ENCODE measurements at regions not wholly inside any gene's neighbourhood (a gene's known extent, or its start where the extent isn't known, plus 50 kb on each side); places are given as distances from the start of the nearest gene placed in this dataset.

DNA sequence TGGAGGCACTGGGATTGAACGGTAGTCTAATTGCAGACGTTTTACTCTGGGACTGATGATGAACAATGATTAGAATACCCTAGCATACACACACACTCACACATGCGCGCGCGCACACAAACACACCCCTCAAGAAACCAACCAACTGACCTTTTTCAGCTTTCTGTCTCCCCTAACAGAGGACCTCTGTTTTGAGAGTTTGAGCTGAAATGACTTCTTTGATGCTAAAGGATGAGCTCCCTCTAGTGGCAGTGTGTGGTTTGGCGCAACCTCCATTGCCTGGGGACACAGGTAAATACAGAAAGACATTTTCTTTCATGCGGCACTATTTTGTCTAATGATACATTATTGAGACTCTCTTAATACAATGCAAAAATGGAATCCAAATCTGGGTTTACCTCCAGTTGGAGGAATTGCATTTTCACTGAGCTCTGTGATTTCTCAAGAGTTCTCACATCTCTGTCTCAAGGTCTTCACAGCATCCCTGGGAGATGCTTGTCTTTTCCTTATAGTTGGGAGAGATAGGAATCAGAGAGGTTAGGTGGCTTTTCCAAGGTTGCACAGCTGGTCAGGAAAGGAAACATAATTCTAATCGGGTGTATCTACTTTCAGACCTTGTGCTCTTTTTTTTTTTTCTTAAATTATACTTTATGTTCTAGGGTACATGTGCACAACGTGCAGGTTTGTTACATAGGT, 187.5 kb downstream of the TMEM38B start:
- 30% methylated on average over 10 of the region's 10 CpGs for WGBS
- Histone ChIP-seq H3K27me3 (ENCODE audit: control insufficient read depth in 4 of 4, insufficient read depth in 4 of 4, low read length in 3 of 4) (no peaks in the 10 kb centered on the region), H3K9me3 (ENCODE audit: control insufficient read depth in 4 of 4, low read length in 3 of 4) (no peaks in the 10 kb centered on the region)

DNA sequence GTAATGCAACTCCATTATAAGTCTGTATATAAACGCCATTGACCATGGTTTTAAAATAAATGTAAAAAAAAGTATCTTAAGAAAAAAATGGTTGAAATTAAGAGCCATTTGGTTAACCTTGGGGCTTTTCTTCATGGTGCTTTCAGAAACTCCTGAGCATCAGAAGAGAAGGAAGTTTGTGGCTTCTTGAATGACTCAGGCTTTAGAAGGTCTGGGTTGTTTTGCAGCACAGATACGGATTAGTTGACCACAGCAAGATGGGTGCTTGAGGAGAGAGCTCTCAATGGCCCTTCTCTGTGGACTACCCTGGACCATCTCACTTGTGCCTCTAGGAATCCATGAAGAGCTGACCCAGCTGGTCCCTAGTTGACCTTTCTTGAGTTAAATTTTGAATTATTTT, 189.5 kb downstream of the TMEM38B start:
- H3K4me1 ChIP-seq (ENCODE audit: control insufficient read depth in 4 of 4, insufficient read depth in 4 of 4, low read length in 3 of 4), result no peaks in the 10 kb centered on the region
- no peak overlapping the region for H3K27ac ChIP-seq (ENCODE audit: low read depth in 1 of 2, low read length in 2 of 2)
- no peak for DNase-seq (ENCODE audit: low spot score)
- TF ChIP-seq, protein P1, sequence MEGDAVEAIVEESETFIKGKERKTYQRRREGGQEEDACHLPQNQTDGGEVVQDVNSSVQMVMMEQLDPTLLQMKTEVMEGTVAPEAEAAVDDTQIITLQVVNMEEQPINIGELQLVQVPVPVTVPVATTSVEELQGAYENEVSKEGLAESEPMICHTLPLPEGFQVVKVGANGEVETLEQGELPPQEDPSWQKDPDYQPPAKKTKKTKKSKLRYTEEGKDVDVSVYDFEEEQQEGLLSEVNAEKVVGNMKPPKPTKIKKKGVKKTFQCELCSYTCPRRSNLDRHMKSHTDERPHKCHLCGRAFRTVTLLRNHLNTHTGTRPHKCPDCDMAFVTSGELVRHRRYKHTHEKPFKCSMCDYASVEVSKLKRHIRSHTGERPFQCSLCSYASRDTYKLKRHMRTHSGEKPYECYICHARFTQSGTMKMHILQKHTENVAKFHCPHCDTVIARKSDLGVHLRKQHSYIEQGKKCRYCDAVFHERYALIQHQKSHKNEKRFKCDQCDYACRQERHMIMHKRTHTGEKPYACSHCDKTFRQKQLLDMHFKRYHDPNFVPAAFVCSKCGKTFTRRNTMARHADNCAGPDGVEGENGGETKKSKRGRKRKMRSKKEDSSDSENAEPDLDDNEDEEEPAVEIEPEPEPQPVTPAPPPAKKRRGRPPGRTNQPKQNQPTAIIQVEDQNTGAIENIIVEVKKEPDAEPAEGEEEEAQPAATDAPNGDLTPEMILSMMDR (IDR thresholded peaks at IDR 0.05; ENCODE audit: low read depth, low read length, missing input control), result no peak
- TF ChIP-seq JUND (IDR thresholded peaks at IDR 0.05) (no peak), TAF1 (conservative IDR thresholded peaks at IDR 0.05) (no peak), YY1 (IDR thresholded peaks at IDR 0.05) (no peak), SP1 (IDR thresholded peaks at IDR 0.05) (no peak), GABPA (IDR thresholded peaks at IDR 0.05 in 1 of 2, conservative IDR thresholded peaks at IDR 0.05 in 1 of 2) (no peak)
- TF ChIP-seq, protein P2, sequence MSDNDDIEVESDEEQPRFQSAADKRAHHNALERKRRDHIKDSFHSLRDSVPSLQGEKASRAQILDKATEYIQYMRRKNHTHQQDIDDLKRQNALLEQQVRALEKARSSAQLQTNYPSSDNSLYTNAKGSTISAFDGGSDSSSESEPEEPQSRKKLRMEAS (IDR thresholded peaks at IDR 0.05), result no peak
- WGBS, result 60% methylated on average over 2 of the region's 2 CpGs
- H3K36me3 ChIP-seq (ENCODE audit: control insufficient read depth in 4 of 4, insufficient read depth in 3 of 4, low read depth in 1 of 4, low read length in 3 of 4), result no peaks in the 10 kb centered on the region
- no peaks in the 10 kb centered on the region for H3K27me3 ChIP-seq (ENCODE audit: control insufficient read depth in 4 of 4, insufficient read depth in 4 of 4, low read length in 3 of 4)
- H3K9me3 ChIP-seq (ENCODE audit: control insufficient read depth in 4 of 4, low read length in 3 of 4), result no peaks in the 10 kb centered on the region
- H3K9ac ChIP-seq (ENCODE audit: low read depth in 1 of 2, low read length in 2 of 2), result no peak overlapping the region
- no peak overlapping the region for H3K4me3 ChIP-seq (ENCODE audit: low read depth in 1 of 3, low read length in 3 of 3)

More for the DNA sequence above, 187.5 kb downstream of the TMEM38B start:
- Histone ChIP-seq H3K4me1 (ENCODE audit: control insufficient read depth in 4 of 4, insufficient read depth in 4 of 4, low read length in 3 of 4) (no peaks in the 10 kb centered on the region), H3K36me3 (ENCODE audit: control insufficient read depth in 4 of 4, insufficient read depth in 3 of 4, low read depth in 1 of 4, low read length in 3 of 4) (no peaks in the 10 kb centered on the region), H3K27ac (ENCODE audit: low read depth in 1 of 2, low read length in 2 of 2) (no peak overlapping the region), H3K4me3 (ENCODE audit: low read depth in 1 of 3, low read length in 3 of 3) (no peak overlapping the region), H3K9ac (ENCODE audit: low read depth in 1 of 2, low read length in 2 of 2) (no peak overlapping the region)
- DNase-seq (ENCODE audit: low spot score), result peak; percentile 62
- TF ChIP-seq JUND (IDR thresholded peaks at IDR 0.05) (no peak), RAD21 (IDR thresholded peaks at IDR 0.05) (peak; percentile 74 to 84)
- TF ChIP-seq, protein P1 (IDR thresholded peaks at IDR 0.05; ENCODE audit: low read depth, low read length, missing input control), result peak; percentile 88
- TF ChIP-seq, protein P3, sequence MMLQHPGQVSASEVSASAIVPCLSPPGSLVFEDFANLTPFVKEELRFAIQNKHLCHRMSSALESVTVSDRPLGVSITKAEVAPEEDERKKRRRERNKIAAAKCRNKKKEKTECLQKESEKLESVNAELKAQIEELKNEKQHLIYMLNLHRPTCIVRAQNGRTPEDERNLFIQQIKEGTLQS (IDR thresholded peaks at IDR 0.05), result no peak

DNA sequence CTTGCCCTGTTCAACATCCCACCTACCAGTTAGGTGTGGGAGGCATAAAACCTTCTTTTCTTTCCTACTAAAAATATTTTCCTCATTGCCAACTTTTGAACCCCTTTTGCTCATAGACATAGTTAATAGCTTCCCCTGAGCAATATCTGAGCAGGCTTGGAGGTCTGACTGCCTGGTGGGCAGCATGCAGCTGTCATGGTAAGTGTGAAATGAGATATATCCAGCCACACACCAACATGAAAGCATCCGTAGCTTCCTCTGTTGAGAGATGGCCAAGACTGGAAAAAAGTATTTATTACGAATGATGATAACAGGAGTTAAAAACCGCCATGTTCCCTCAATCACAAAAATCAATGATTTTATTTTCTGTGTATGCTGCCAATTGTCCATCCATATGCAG, 190.1 kb downstream of the TMEM38B start:
- no peak overlapping the region for H3K27ac ChIP-seq (ENCODE audit: low read depth in 1 of 2, low read length in 2 of 2)
- DNase-seq (ENCODE audit: low spot score), result no peak
- H3K27me3 ChIP-seq (ENCODE audit: control insufficient read depth in 4 of 4, insufficient read depth in 4 of 4, low read length in 3 of 4), result no peaks in the 10 kb centered on the region
- no peaks in the 10 kb centered on the region for H3K9me3 ChIP-seq (ENCODE audit: control insufficient read depth in 4 of 4, low read length in 3 of 4)
- WGBS, result 78% methylated on average over 3 of the region's 3 CpGs
- no peaks in the 10 kb centered on the region for H3K4me1 ChIP-seq (ENCODE audit: control insufficient read depth in 4 of 4, insufficient read depth in 4 of 4, low read length in 3 of 4)
- TF ChIP-seq GABPA (IDR thresholded peaks at IDR 0.05 in 1 of 2, conservative IDR thresholded peaks at IDR 0.05 in 1 of 2) (no peak), JUND (IDR thresholded peaks at IDR 0.05) (no peak), FOXA1 (IDR thresholded peaks at IDR 0.05) (no peak), NR2F2 (IDR thresholded peaks at IDR 0.05) (no peak), RXRA (IDR thresholded peaks at IDR 0.05) (no peak), HNF4G (IDR thresholded peaks at IDR 0.05) (no peak), RAD21 (IDR thresholded peaks at IDR 0.05) (no peak), TAF1 (conservative IDR thresholded peaks at IDR 0.05) (no peak), EGR1 (IDR thresholded peaks at IDR 0.05; ENCODE audit: low read depth in 2 of 2) (no peak)
- TF ChIP-seq, protein P4, sequence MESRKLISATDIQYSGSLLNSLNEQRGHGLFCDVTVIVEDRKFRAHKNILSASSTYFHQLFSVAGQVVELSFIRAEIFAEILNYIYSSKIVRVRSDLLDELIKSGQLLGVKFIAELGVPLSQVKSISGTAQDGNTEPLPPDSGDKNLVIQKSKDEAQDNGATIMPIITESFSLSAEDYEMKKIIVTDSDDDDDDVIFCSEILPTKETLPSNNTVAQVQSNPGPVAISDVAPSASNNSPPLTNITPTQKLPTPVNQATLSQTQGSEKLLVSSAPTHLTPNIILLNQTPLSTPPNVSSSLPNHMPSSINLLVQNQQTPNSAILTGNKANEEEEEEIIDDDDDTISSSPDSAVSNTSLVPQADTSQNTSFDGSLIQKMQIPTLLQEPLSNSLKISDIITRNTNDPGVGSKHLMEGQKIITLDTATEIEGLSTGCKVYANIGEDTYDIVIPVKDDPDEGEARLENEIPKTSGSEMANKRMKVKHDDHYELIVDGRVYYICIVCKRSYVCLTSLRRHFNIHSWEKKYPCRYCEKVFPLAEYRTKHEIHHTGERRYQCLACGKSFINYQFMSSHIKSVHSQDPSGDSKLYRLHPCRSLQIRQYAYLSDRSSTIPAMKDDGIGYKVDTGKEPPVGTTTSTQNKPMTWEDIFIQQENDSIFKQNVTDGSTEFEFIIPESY (IDR thresholded peaks at IDR 0.05), result no peak
- TF ChIP-seq, protein P2 (IDR thresholded peaks at IDR 0.05), result no peak
- TF ChIP-seq, protein P1 (IDR thresholded peaks at IDR 0.05; ENCODE audit: low read depth, low read length, missing input control), result no peak
- H3K4me3 ChIP-seq (ENCODE audit: low read depth in 1 of 3, low read length in 3 of 3), result no peak overlapping the region
- H3K9ac ChIP-seq (ENCODE audit: low read depth in 1 of 2, low read length in 2 of 2), result no peak overlapping the region
- no peaks in the 10 kb centered on the region for H3K36me3 ChIP-seq (ENCODE audit: control insufficient read depth in 4 of 4, insufficient read depth in 3 of 4, low read depth in 1 of 4, low read length in 3 of 4)

Measured in liver (tissue), 8 donors.